Thyroid gland (tissue), 4 donors: ENCODE measurements at regions not wholly inside any gene's neighbourhood (a gene's known extent, or its start where the extent isn't known, plus 50 kb on each side); places are given as distances from the start of the nearest gene placed in this dataset.

Experiments
- CTCF ChIP-seq, 6 experiments: fragments of 200-600 bp in 3 of 6; fragments of 450-650 bp in 3 of 6; sonication (generic) in 3 of 6; IDR thresholded peaks; one replicate each; pipeline ENCODE4 v1.5.1; 2016 to 2019; ENCODE audit warnings: antibody characterized with exemption in 6 of 6, mild to moderate bottlenecking in 2 of 6, inconsistent platforms in 1 of 6, moderate library complexity in 1 of 6
- POLR2A ChIP-seq, 2 donors: fragments of 450-650 bp; IDR thresholded peaks; one replicate each; pipeline ENCODE4 v1.6.1; 2017; ENCODE audit warnings: antibody characterized with exemption in 2 of 2, mild to moderate bottlenecking in 2 of 2, moderate library complexity in 1 of 2

GRCh38 chr7:157480371-157481050, 143.7 kb downstream of the DNAJB6 start:
- TF ChIP-seq CTCF (IDR thresholded peaks at IDR 0.05) = no peak
- no peak for TF ChIP-seq POLR2A (IDR thresholded peaks at IDR 0.05)
